Epithelial cell of prostate (primary cell): ENCODE measurements at regions not wholly inside any gene's neighbourhood (a gene's known extent, or its start where the extent isn't known, plus 50 kb on each side); places are given as distances from the start of the nearest gene placed in this dataset.

Source experiments
- DNase-seq: peaks from one replicate; pipeline ENCODE4 v3.0.0-alpha.2; 2011; ENCODE audit warnings: low read depth, low spot score
- H3K27ac ChIP-seq: fragments of 450-650 bp; 2 replicates; pipeline ENCODE4 v1.5.1; 2017; ENCODE audit warnings: mild to moderate bottlenecking

- no peak for DNase-seq
- no peak overlapping the region for H3K27ac ChIP-seq
Observed at GRCh38 chr5:98095072-98095471, 678.4 kb upstream of the RGMB start.

- peak overlapping the region; percentile 79 for H3K27ac ChIP-seq
- DNase-seq: peak; percentile 27
Observed at GRCh38 chr5:98096155-98096554, 677.3 kb upstream of the RGMB start.

DNA sequence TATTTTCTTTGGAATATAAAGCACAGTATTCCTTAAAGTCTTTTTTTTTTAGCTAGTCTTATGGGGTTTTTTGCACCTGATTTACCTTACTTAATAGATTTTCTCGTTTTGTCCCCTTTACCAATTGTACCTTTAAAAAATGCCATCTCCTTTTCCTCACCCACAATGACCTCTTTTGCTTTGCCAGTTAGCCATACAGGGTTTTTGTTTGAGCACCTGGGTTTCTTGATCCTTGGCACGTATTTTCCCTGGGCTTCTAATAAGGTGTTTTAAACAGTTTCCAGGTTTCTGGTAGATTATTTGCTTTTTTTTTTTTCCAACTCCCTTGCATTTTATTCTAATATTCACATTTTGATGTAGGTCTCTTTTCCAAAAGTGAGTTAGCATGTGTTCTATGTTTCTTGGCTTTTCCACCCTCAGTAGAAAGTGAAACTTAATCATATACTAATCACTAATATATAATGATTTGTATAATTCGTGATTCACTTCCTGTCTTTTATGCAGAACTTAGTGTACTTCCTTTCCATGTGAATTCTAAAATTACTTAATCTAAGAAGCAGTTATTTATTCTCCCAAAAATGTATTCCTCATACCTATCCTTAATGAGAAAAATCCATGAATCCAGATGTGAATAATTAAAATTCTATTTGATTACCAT, 673.9 kb upstream of the RGMB start:
- no peak for DNase-seq
- H3K27ac ChIP-seq: peak overlapping the region; percentile 79

GRCh38 chr5:98101131-98101530, 672.3 kb upstream of the RGMB start:
- no peak overlapping the region for H3K27ac ChIP-seq
- DNase-seq: no peak

DNA sequence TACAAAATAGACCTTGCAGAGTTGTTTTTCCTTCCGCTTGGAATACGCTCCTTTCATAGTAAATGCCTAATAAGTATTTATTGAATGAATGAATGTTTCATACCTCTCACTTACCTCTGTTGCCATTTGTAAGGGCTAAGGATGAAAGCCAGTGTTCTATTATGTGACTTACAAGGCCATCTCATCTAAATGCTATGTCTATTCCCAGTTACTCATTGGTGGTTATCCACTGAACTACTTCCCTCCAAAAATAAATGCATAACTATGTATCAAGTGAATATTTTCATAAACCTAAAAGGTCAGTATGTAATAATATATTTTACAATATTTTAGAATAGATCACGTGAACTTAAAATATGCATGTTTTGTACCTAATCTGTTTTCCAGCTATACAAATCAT, 670.5 kb upstream of the RGMB start:
- no peak for DNase-seq
- no peak overlapping the region for H3K27ac ChIP-seq

GRCh38 chr5:98103807-98104206, 669.7 kb upstream of the RGMB start:
- no peak overlapping the region for H3K27ac ChIP-seq
- no peak for DNase-seq

DNA sequence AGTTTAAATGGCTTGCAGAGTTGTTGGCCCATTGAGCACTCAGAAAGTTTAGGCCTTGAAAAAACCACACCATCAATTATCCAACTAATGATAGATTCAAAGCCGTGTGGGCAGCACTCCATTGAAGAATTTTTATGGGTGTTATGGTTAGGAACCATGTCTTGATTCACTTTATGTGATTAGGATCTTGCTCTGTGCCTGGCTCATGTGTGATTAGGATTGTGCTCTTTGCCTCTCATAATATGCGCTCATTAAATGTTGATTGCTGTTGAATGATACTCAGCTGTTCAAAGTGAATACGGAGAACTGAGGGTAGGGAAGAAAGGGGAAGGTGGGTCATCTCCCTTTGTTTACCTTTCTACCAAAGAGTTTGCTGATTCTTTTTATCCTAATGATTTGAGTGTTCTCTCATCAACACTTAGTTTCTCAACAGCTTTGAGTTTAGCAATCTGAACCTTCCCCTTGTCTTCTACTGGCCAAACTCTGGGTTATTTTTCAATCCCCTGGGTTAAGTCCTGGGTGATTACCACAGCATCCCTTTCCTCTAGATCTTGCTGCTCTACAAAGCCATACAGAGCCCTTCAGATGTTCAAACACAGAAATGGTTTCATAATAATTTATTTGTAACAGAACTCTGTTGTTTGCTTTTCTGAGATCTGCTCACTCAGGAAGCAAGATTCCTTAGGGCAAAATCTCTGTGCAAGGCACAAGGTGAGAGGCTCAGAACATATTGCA, 668.8 kb upstream of the RGMB start:
- no peak for DNase-seq
- no peak overlapping the region for H3K27ac ChIP-seq

DNA sequence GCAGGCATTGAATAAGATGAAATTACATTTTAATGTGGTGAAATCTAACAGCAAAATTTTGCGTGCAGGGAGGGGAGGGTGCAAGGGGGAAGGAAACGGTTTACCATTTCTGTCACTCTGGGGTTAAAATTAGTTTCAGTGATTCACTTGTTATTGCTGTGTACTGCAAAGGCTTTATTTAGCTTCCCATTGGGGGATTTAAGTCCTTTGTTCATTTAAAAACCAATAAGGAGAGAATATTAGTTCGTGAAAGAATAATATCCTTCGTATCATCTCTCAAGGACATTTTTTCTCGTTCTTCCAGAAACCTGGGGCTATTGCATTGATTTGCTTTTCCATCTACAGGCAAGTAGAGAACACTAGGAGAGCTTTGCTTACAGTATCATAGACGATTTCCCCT, 667.8 kb upstream of the RGMB start:
- H3K27ac ChIP-seq: no peak overlapping the region

DNA sequence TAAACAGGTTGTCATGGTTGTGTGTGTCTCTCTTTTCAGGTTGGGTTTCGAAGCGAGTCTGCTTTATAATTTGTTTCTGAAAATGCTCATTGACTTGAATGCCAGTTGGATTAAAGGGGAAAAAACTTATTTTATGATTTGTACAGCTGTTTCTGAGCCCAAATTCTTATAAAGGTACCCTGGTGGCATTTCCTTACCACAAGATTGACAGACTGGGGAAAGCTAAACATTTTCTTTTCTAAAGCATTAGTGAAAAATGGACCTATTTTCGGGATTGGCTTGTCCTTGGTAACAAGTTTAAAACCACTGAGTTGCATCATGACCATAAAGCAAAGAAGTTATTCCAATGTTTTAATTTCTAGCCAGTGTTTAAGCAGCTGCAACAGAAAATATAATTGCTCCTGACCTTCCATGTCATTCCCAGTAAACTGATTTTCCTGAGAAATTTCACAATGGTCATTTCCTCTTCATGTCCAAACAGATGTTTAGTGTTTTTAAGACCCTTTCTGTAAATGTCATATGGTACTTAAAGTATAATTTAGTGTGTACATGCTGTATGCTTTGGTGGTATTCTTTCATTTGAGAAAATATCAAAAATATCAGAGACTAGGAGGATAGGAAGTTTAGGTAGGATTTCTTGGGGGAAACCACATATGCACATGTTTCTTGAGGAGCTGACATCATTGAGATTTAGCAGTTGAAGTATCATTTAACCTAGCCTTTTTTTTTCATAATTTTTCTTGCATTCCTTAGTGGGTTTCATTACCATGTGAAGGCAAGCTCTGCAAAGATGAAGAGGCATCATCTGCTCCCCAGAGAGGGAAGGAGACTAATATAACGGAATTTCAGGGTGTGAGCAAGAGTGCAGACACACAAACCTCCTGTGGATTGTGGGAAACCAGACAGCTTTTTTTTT, 667.1 kb upstream of the RGMB start:
- no peak overlapping the region for H3K27ac ChIP-seq
- DNase-seq: no peak

More for the DNA sequence above, 667.8 kb upstream of the RGMB start:
- DNase-seq: no peak

DNA sequence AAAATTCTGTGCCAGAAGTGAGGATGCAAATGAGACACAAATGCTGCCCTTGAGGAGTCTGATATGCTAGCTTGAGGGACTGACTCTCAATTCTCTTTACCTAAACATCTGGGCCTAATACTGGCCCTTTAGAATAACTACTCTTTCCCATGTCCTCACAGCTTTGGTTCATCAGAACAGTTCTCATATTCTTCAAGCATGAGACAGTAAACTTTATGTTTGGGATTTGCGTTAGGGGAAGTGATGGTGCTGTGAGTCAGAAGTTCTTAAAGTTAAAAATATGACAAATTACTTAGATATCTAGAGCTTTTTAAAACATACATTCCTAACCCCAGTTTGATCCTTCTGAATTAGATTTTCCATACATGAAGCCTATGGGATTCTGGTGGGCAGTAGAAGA, 665.0 kb upstream of the RGMB start:
- DNase-seq: peak; percentile 24
- H3K27ac ChIP-seq: peak overlapping the region; percentile 96

DNA sequence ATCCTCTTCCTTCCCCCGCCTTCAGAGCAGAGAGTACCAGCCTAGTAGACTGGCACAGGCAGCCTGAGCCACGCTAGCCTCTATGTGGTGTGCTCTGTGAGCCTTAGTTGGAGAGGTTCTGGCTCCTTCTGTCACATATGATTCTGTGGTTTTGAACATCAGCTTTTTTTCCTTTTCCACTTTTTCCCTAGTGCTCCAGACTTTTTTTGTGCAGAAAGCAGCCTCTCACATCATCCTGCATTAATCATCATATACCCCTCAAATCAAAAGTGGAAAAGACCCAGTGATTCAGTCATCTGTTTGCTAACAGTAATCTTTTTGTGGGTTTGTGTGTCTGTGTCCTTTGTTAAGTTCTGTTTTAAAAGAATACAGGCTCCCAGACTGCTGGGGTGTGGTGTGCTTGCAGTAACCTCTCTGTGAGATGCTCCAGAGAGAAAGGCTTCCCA, 663.9 kb upstream of the RGMB start:
- DNase-seq: peak; percentile 26
- peak overlapping the region; percentile 96 for H3K27ac ChIP-seq

DNA sequence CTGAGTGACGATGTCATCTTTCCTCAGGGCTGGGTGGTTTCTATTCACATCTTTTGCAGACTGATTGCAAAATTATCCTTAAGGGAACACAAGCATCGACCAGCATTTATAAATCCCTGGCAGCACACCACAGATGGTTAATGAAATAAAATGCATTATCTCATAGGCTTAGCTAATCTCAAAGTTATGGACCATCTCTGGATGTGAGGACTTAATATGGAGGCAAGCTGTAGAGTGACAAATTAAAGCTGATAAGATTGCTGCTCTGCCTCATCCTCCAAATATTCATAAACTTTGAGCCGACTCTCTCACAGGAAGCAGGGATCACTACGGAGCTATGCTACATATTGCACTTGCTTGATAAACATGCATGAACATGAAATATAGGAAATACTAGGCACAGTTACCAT, 663.2 kb upstream of the RGMB start:
- DNase-seq: peak; percentile 48
- H3K27ac ChIP-seq: peak overlapping the region; percentile 96

- H3K27ac ChIP-seq: peak overlapping the region; percentile 96
- DNase-seq: no peak
Observed at GRCh38 chr5:98110791-98111190, 662.7 kb upstream of the RGMB start.

DNA sequence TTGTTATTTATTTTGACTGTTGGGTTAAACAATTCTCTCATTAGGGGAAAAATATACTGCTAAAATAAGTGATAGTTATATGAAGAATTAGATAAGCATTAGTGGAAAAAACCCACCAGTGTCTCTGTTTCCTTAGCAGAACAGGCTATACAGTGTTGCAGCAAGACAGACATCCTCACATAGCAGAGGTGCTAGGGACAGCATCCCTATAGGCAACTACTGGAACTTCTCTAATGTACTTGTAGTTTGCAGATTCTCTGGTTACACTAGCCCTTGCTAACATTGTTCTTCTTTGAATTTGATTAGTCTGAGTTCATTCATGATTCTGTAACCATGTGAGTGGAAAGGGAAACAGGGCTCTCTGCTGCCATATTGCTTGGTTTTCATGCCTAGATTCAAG, 661.8 kb upstream of the RGMB start:
- DNase-seq: no peak
- peak overlapping the region; percentile 96 for H3K27ac ChIP-seq

GRCh38 chr5:98121036-98121936, 652.2 kb upstream of the RGMB start:
- no peak overlapping the region for H3K27ac ChIP-seq
- DNase-seq: no peak

DNA sequence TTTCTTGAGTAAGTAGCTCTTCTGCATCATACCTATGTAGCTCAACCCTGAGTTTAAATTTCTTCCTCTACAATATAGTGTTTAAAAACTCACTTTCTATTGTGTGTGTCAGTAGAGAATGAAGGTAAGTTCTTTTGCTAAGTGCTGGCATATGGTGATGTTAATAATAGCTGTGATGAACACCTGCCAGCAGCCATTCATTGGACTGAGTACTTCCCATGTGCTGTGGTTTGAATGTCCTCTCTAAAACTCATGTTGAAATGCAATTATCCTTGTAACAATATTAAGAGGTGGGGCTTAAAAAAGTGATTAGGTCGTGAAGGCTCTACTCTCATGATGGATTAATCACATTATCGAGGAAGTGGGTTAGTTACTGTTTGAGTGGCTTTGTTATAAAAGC, 645.2 kb upstream of the RGMB start:
- DNase-seq: no peak

GRCh38 chr5:98128846-98129245, 644.6 kb upstream of the RGMB start:
- no peak for DNase-seq
- no peak overlapping the region for H3K27ac ChIP-seq

More for the DNA sequence above, 645.2 kb upstream of the RGMB start:
- H3K27ac ChIP-seq: no peak overlapping the region

- no peak for DNase-seq
- no peak overlapping the region for H3K27ac ChIP-seq
Observed at GRCh38 chr5:98130261-98131035, 643.0 kb upstream of the RGMB start.

GRCh38 chr5:98144116-98144515, 629.3 kb upstream of the RGMB start:
- DNase-seq: no peak
- peak overlapping the region; percentile 61 for H3K27ac ChIP-seq
